H1 (cell line): ENCODE measurements at regions not wholly inside any gene's neighbourhood (a gene's known extent, or its start where the extent isn't known, plus 50 kb on each side); places are given as distances from the start of the nearest gene placed in this dataset.

Experiments used
- CTCF ChIA-PET: fragments of 300-600 bp; sonication (Branson Sonifier 250); formaldehyde crosslinking; loops from one replicate; lab custom pipeline; 2021; ENCODE audit not compliant: partially characterized antibody; lab: Charles Lee
- POLR2A ChIA-PET: fragments of 300-600 bp; sonication (Branson Sonifier 250); formaldehyde crosslinking; loops from one replicate; lab custom pipeline; 2021; ENCODE audit warnings: inconsistent platforms; ENCODE audit not compliant: partially characterized antibody; lab: Charles Lee
- DNase-seq, 2 experiments: peaks; one replicate each; pipeline versions ENCODE4 v3.0.0 to v3.0.0-alpha.2; 2010 to 2022; ENCODE audit warnings: low spot score in 2 of 2, low read depth in 1 of 2, mixed read lengths in 1 of 2
- FAIRE-seq: peaks from 2 replicates; lab custom pipeline; 2011; peaks lifted over from hg19 to GRCh38; lab: Jason Lieb, UNC
- H2AFZ ChIP-seq: 2 replicates; pipeline ENCODE4 v1.8.1; 2012; ENCODE audit warnings: low read length, inconsistent platforms
- H2AK5ac ChIP-seq: 2 replicates; pipeline ENCODE4 v1.6.1; 2013; ENCODE audit warnings: low read depth, low read length
- H2BK120ac ChIP-seq: replicated peaks from 2 replicates; pipeline ENCODE3; 2013; ENCODE audit warnings: low read depth, low read length, inconsistent platforms
- H2BK12ac ChIP-seq: 2 replicates; pipeline ENCODE4 v1.6.1; 2013; ENCODE audit warnings: low read depth, low read length
- H2BK15ac ChIP-seq: 2 replicates; pipeline ENCODE4 v1.6.1; 2013; ENCODE audit warnings: low read length
- H2BK20ac ChIP-seq: 2 replicates; pipeline ENCODE4 v1.6.1; 2013; ENCODE audit warnings: low read length
- H2BK5ac ChIP-seq: 2 replicates; pipeline ENCODE4 v1.6.1; 2013; ENCODE audit warnings: low read depth, low read length
- H3K14ac ChIP-seq: 2 replicates; pipeline ENCODE4 v1.6.1; 2013; ENCODE audit warnings: inconsistent platforms; ENCODE audit not compliant: insufficient read length
- H3K18ac ChIP-seq: 2 replicates; pipeline ENCODE4 v1.6.1; 2013; ENCODE audit warnings: low read length; ENCODE audit errors: extremely low read depth
- H3K23ac ChIP-seq: 2 replicates; pipeline ENCODE4 v1.6.1; 2013; ENCODE audit warnings: inconsistent platforms; ENCODE audit not compliant: insufficient read length
- H3K23me2 ChIP-seq: 2 replicates; pipeline ENCODE4 v1.6.1; 2013; ENCODE audit warnings: low read depth, low read length
- H3K27ac ChIP-seq: 2 replicates; pipeline ENCODE4 v1.6.1; 2011; ENCODE audit warnings: low read depth, low read length, inconsistent platforms
- H3K27me3 ChIP-seq, 4 experiments: replicated peaks in 1 of 4; 1 replicate in 1 of 4; 2 replicates in 3 of 4; pipeline versions ENCODE4 v1.6.1 to v1.8.1; 2011 to 2013; ENCODE audit warnings: low read length in 3 of 4, mild to moderate bottlenecking in 3 of 4, inconsistent platforms in 2 of 4, mixed read lengths in 2 of 4, moderate library complexity in 1 of 4; ENCODE audit not compliant: control insufficient read depth in 3 of 4, insufficient read depth in 3 of 4; ENCODE audit errors: extremely low read depth in 1 of 4
- H3K36me3 ChIP-seq, 4 experiments: 2 replicates each; pipeline versions ENCODE4 v1.6.1 to v1.8.1; 2011 to 2013; ENCODE audit warnings: mild to moderate bottlenecking in 4 of 4, low read length in 3 of 4, moderate library complexity in 2 of 4, control low read depth in 1 of 4, inconsistent platforms in 1 of 4; ENCODE audit not compliant: insufficient read depth in 4 of 4, control insufficient read depth in 2 of 4
- H3K4ac ChIP-seq: replicated peaks from 2 replicates; pipeline ENCODE3; 2013; ENCODE audit warnings: low read length, low read depth, mixed read lengths, inconsistent platforms; ENCODE audit not compliant: insufficient read length
- H3K4me1 ChIP-seq, 4 experiments: replicated peaks in 1 of 4; 1 replicate in 1 of 4; 2 replicates in 3 of 4; pipeline versions ENCODE4 v1.6.1 to v1.8.1; 2011 to 2013; ENCODE audit warnings: low read length in 3 of 4, inconsistent platforms in 2 of 4, mixed read lengths in 1 of 4; ENCODE audit not compliant: insufficient read depth in 4 of 4, control insufficient read depth in 3 of 4
- H3K4me2 ChIP-seq, 2 experiments: 2 replicates each; pipeline versions ENCODE4 v1.6.1 to v1.8.1; 2011 to 2013; ENCODE audit warnings: low read depth in 2 of 2, low read length in 2 of 2, control low read depth in 1 of 2, inconsistent platforms in 1 of 2, mild to moderate bottlenecking in 1 of 2; ENCODE audit not compliant: insufficient read depth in 1 of 2
- H3K4me3 ChIP-seq, 4 experiments: fragments of 200-600, 300-600 bp in 1 of 4; sonication (generic), shearing (Covaris generic), sonication (Bioruptor Twin) in 1 of 4; 2 replicates each; pipeline versions ENCODE4 v1.5.1 to v1.8.1; 2011 to 2016; ENCODE audit warnings: low read length in 4 of 4, low read depth in 3 of 4, control low read depth in 2 of 4, inconsistent platforms in 2 of 4, mild to moderate bottlenecking in 2 of 4, mixed read lengths in 1 of 4, moderate library complexity in 1 of 4; ENCODE audit not compliant: insufficient read depth in 2 of 4; ENCODE audit errors: extremely low read depth in 1 of 4
- H3K56ac ChIP-seq: replicated peaks from 2 replicates; pipeline ENCODE3; 2013; ENCODE audit warnings: low read depth, mild to moderate bottlenecking, mixed read lengths, low read length, inconsistent platforms; ENCODE audit not compliant: insufficient read length
- H3K79me1 ChIP-seq: 2 replicates; pipeline ENCODE4 v1.6.1; 2013; ENCODE audit warnings: low read depth, low read length, control low read depth
- H3K79me2 ChIP-seq, 2 experiments: 2 replicates each; pipeline versions ENCODE4 v1.6.1 to v1.8.1; 2012 to 2013; ENCODE audit warnings: low read length in 2 of 2, mild to moderate bottlenecking in 2 of 2, inconsistent platforms in 1 of 2; ENCODE audit not compliant: insufficient read depth in 2 of 2, control insufficient read depth in 1 of 2
- H3K9ac ChIP-seq, 4 experiments: replicated peaks in 1 of 4; 1 replicate in 1 of 4; 2 replicates in 3 of 4; pipeline versions ENCODE4 v1.6.1 to v1.8.1; 2011 to 2013; ENCODE audit warnings: low read depth in 3 of 4, low read length in 3 of 4, control low read depth in 2 of 4, mild to moderate bottlenecking in 2 of 4, moderate library complexity in 2 of 4, inconsistent platforms in 1 of 4; ENCODE audit errors: extremely low read depth in 1 of 4
- H3K9me3 ChIP-seq, 2 experiments: 2 replicates each; pipeline versions ENCODE4 v1.6.1 to v1.8.1; 2012 to 2013; ENCODE audit warnings: mild to moderate bottlenecking in 2 of 2, moderate library complexity in 2 of 2, control low read depth in 1 of 2, inconsistent platforms in 1 of 2, low read depth in 1 of 2, low read length in 1 of 2, mixed read lengths in 1 of 2; ENCODE audit not compliant: insufficient read depth in 2 of 2
- H4K20me1 ChIP-seq, 2 experiments: replicated peaks in 1 of 2; 2 replicates each; pipeline versions ENCODE3 to v1.8.1; 2011 to 2013; ENCODE audit warnings: inconsistent platforms in 2 of 2, low read length in 2 of 2, mild to moderate bottlenecking in 1 of 2; ENCODE audit not compliant: insufficient read depth in 2 of 2, control insufficient read depth in 1 of 2
- H4K5ac ChIP-seq: 2 replicates; pipeline ENCODE4 v1.6.1; 2013; ENCODE audit warnings: low read length, low read depth, mixed read lengths, inconsistent platforms; ENCODE audit not compliant: insufficient read length
- H4K8ac ChIP-seq: 2 replicates; pipeline ENCODE4 v1.8.0; 2013; ENCODE audit warnings: mild to moderate bottlenecking, moderate library complexity, low read length, inconsistent platforms; ENCODE audit not compliant: insufficient read depth; ENCODE audit errors: extremely low read depth
- H4K91ac ChIP-seq: replicated peaks from 2 replicates; pipeline ENCODE3; 2013; ENCODE audit warnings: low read length, mixed read lengths, inconsistent platforms; ENCODE audit not compliant: insufficient read length
- E2F6 ChIP-seq: IDR thresholded peaks from 2 replicates; pipeline ENCODE4 v1.6.1; 2012; ENCODE audit warnings: inconsistent platforms
- GTF2F1 ChIP-seq: IDR thresholded peaks from 2 replicates; pipeline ENCODE4 v1.6.1; 2012; ENCODE audit warnings: low read depth, low read length, improper control_type of control experiment, borderline replicate concordance
- HDAC6 ChIP-seq: IDR thresholded peaks from one replicate; pipeline ENCODE4 v1.7.1; 2012; ENCODE audit warnings: low read depth, mild to moderate bottlenecking, inconsistent platforms, low read length, moderate library complexity
- JUN ChIP-seq: IDR thresholded peaks from 2 replicates; pipeline ENCODE4 v1.6.1; 2011; ENCODE audit warnings: low read depth, mild to moderate bottlenecking, improper control_type of control experiment, low read length
- KDM1A ChIP-seq: fragments of 200-600, 300-600 bp; sonication (generic); IDR thresholded peaks from 2 replicates; pipeline ENCODE4 v1.7.1; 2016; ENCODE audit warnings: mild to moderate bottlenecking, low read length, borderline replicate concordance
- KDM5A ChIP-seq: fragments of 200-600 bp; IDR thresholded peaks from 2 replicates; pipeline ENCODE4 v1.7.1; 2012; ENCODE audit warnings: mild to moderate bottlenecking, low read length, inconsistent platforms, mixed read lengths
- NRF1 ChIP-seq: IDR thresholded peaks from 2 replicates; pipeline ENCODE4 v1.6.1; 2011; ENCODE audit warnings: mild to moderate bottlenecking, low read depth, low read length, improper control_type of control experiment
- POLR2AphosphoS5 ChIP-seq: IDR thresholded peaks from 2 replicates; pipeline ENCODE4 v1.6.1; 2011; ENCODE audit warnings: low read depth, low read length
- RFX5 ChIP-seq: IDR thresholded peaks from 2 replicates; pipeline ENCODE4 v1.6.1; 2011; ENCODE audit warnings: low read depth, low read length, improper control_type of control experiment, borderline replicate concordance
- SAP30 ChIP-seq: fragments of 300-600 bp; sonication (generic); IDR thresholded peaks from 2 replicates; pipeline ENCODE4 v1.7.1; 2012; ENCODE audit warnings: low read length, moderate library complexity, mild to moderate bottlenecking, inconsistent platforms; ENCODE audit not compliant: insufficient read depth, insufficient replicate concordance
- SP4 ChIP-seq: IDR thresholded peaks from 2 replicates; pipeline ENCODE4 v1.6.1; 2012; ENCODE audit warnings: low read length, inconsistent platforms
- TAF1 ChIP-seq: IDR thresholded peaks from 2 replicates; pipeline ENCODE4 v1.6.1; 2011; ENCODE audit warnings: mild to moderate bottlenecking, low read depth, low read length
- USF2 ChIP-seq: IDR thresholded peaks from 2 replicates; pipeline ENCODE4 v1.6.1; 2011; ENCODE audit warnings: low read length, improper control_type of control experiment
- WGBS, 2 experiments: shearing (Covaris generic) in 1 of 2; methylation state at CpG; one replicate each; pipeline versions ENCODE4 v1.1.6 to v1.1.7; 2013 to 2015; ENCODE audit warnings: low lambda C conversion rate in 2 of 2, mixed read lengths in 2 of 2, inconsistent platforms in 1 of 2, low coverage in 1 of 2, missing lambda C conversion rate in 1 of 2; ENCODE audit not compliant: insufficient replicate concordance in 2 of 2, insufficient coverage in 1 of 2, insufficient read length in 1 of 2; ENCODE audit errors: extremely low coverage in 1 of 2, missing lambda C conversion rate in 1 of 2; 5-methylcytosine and 5-hydroxymethylcytosine counted together

- no peak overlapping the region for H3K27ac ChIP-seq
- H2AK5ac ChIP-seq, result no peak overlapping the region
- no peak overlapping the region for H2BK12ac ChIP-seq
- peaks cover 0 to 5% (median 1%) of the 10 kb centered on the region in 4 experiments; a peak in 1 of 7 replicates for H3K4me1 ChIP-seq
- FAIRE-seq (no peak), DNase-seq (no peak)
- ChIA-PET POLR2A (no interaction called here), CTCF (no interaction called here)
- H3K9ac ChIP-seq, result no peak overlapping the region
- no peak overlapping the region for H3K23ac ChIP-seq
- H3K56ac ChIP-seq, result no peak overlapping the region
- H3K18ac ChIP-seq, result no peak overlapping the region
- H3K4me3 ChIP-seq, result no peak overlapping the region
- H3K9me3 ChIP-seq, result no peaks in the 10 kb centered on the region
- no peak overlapping the region for H2AFZ ChIP-seq
- no peak overlapping the region for H4K91ac ChIP-seq
- no peak overlapping the region for H3K4me2 ChIP-seq
- no peak overlapping the region for H2BK20ac ChIP-seq
- no peaks in the 10 kb centered on the region for H4K20me1 ChIP-seq
- no peak overlapping the region for H3K4ac ChIP-seq
- H4K5ac ChIP-seq, result no peak overlapping the region
- WGBS, 2 experiments, result 89% methylated on average over 2 of the region's 2 CpGs; no CpG with 5 or more reads in 1 of the 2 experiments
- no peak overlapping the region for H4K8ac ChIP-seq
- no peak overlapping the region for H2BK5ac ChIP-seq
- H3K79me2 ChIP-seq, result no peaks in the 10 kb centered on the region
- H3K23me2 ChIP-seq, result no peaks in the 10 kb centered on the region
- no peak overlapping the region for H2BK120ac ChIP-seq
- no peak overlapping the region for H2BK15ac ChIP-seq
- no peak overlapping the region for H3K14ac ChIP-seq
- no peaks in the 10 kb centered on the region for H3K79me1 ChIP-seq
- H3K36me3 ChIP-seq, result no peaks in the 10 kb centered on the region
- no peaks in the 10 kb centered on the region for H3K27me3 ChIP-seq
- no peak for TF ChIP-seq KDM5A
- no peak for TF ChIP-seq KDM1A
- no peak for TF ChIP-seq HDAC6
- TF ChIP-seq POLR2AphosphoS5, result no peak
- TF ChIP-seq JUN, result no peak
- no peak for TF ChIP-seq GTF2F1
- TF ChIP-seq E2F6, result no peak
- TF ChIP-seq TAF1, result no peak
- no peak for TF ChIP-seq NRF1
- no peak for TF ChIP-seq SP4
- TF ChIP-seq SAP30, result no peak
- no peak for TF ChIP-seq USF2
- TF ChIP-seq RFX5, result no peak
Measured at GRCh38 chr6:163786995-163787671, 372.6 kb downstream of the QKI start.
